ENCODE measurements at regions not wholly inside any gene's neighbourhood (a gene's known extent, or its start where the extent isn't known, plus 50 kb on each side); places are given as distances from the start of the nearest gene placed in this dataset.

GRCh38 chr16:11437069-11437468, 91.8 kb downstream of the RMI2 start:
- H2AFZ ChIP-seq (ENCODE audit: low read length): no peak overlapping the region
- no peak overlapping the region for H3K4me2 ChIP-seq (ENCODE audit: low read depth, low read length)
- ChIA-PET POLR2A (no interaction called here), CTCF (ENCODE audit: low intra/inter-chr PET ratio, low total read pairs) (no interaction called here)
- no peak for TF ChIP-seq DMAP1 (CRISPR knock-in tag; IDR thresholded peaks at IDR 0.05)
- TF ChIP-seq ZNF10 (CRISPR knock-in tag; IDR thresholded peaks at IDR 0.05; ENCODE audit: borderline replicate concordance, low read depth): no peak
- no peak for TF ChIP-seq ARNTL (CRISPR knock-in tag; IDR thresholded peaks at IDR 0.05)
- TF ChIP-seq EEA1 (CRISPR knock-in tag; IDR thresholded peaks at IDR 0.05; ENCODE audit: borderline replicate concordance): no peak
- TF ChIP-seq ZNF501 (CRISPR knock-in tag; IDR thresholded peaks at IDR 0.05): no peak
- no peak for TF ChIP-seq PAX8 (CRISPR knock-in tag; IDR thresholded peaks at IDR 0.05; ENCODE audit: borderline replicate concordance)
- TF ChIP-seq ZNF761 (CRISPR knock-in tag; conservative IDR thresholded peaks at IDR 0.05): no peak
- TF ChIP-seq KLF15 (CRISPR knock-in tag; IDR thresholded peaks at IDR 0.05; ENCODE audit: borderline replicate concordance): no peak
- no peak for TF ChIP-seq ZNF430 (CRISPR knock-in tag; IDR thresholded peaks at IDR 0.05)
- TF ChIP-seq NFATC3 (CRISPR knock-in tag; IDR thresholded peaks at IDR 0.05): no peak
- TF ChIP-seq NFYB (CRISPR knock-in tag; IDR thresholded peaks at IDR 0.05): no peak
- TF ChIP-seq JUN (CRISPR knock-in tag; IDR thresholded peaks at IDR 0.05): no peak
- TF ChIP-seq ZNF234 (CRISPR knock-in tag; conservative IDR thresholded peaks at IDR 0.05): no peak
- no peak for TF ChIP-seq FOXM1 (CRISPR knock-in tag; IDR thresholded peaks at IDR 0.05)
- no peak for TF ChIP-seq ZNF747 (CRISPR knock-in tag; IDR thresholded peaks at IDR 0.05; ENCODE audit: borderline replicate concordance)
- no peak for TF ChIP-seq ZNF841 (CRISPR knock-in tag; IDR thresholded peaks at IDR 0.05; ENCODE audit: borderline replicate concordance)
- no peak for TF ChIP-seq ZNF460 (CRISPR knock-in tag; IDR thresholded peaks at IDR 0.05; ENCODE audit: borderline replicate concordance)
- TF ChIP-seq MYNN (CRISPR knock-in tag; IDR thresholded peaks at IDR 0.05; ENCODE audit: low read depth): no peak
- TF ChIP-seq PHF20 (CRISPR knock-in tag; IDR thresholded peaks at IDR 0.05): no peak
- no peak for TF ChIP-seq ZNF672 (CRISPR knock-in tag; IDR thresholded peaks at IDR 0.05)
- no peaks in the 10 kb centered on the region for H4K20me1 ChIP-seq (ENCODE audit: insufficient read depth, low read length)
- ATAC-seq (no peak), FAIRE-seq (no peak), DNase-seq (ENCODE audit: low spot score) (no peak)
- H3K9me3 ChIP-seq (ENCODE audit: low read length): peaks cover 12% of the 10 kb centered on the region
- H3K27ac ChIP-seq (ENCODE audit: extremely low read length, insufficient read depth, low read length): no peak overlapping the region
- 20% methylated on average over 5 of the region's 5 CpGs for WGBS (ENCODE audit: low lambda C conversion rate)
- H3K4me1 ChIP-seq (ENCODE audit: insufficient read depth, low read length): peaks cover 14% of the 10 kb centered on the region
- no peaks in the 10 kb centered on the region for H3K36me3 ChIP-seq (replicated peaks in 1 of 2; ENCODE audit: control insufficient read depth in 1 of 2, insufficient read depth in 2 of 2, low read length in 2 of 2)
- no peaks in the 10 kb centered on the region for H3K79me2 ChIP-seq (ENCODE audit: insufficient read depth, low read length)
- no peak overlapping the region for H3K4me3 ChIP-seq (replicated peaks in 1 of 3; ENCODE audit: insufficient read depth in 1 of 3, low read depth in 2 of 3, low read length in 3 of 3)
- no TSS peak for BruUV-seq (replicated peaks)
- no peak overlapping the region for H3K9ac ChIP-seq (ENCODE audit: insufficient read depth, low read depth, low read length)
- intact Hi-C loops (cut with micrococcal nuclease; ENCODE audit: unreplicated experiment) (no loop called here), in situ Hi-C loops (cut with HindIII; ENCODE audit: extremely low pct_ligation_motif_present, low pct_unique_long_range_greater_than_20kb) (no loop called here)
- H3K27me3 ChIP-seq (ENCODE audit: control insufficient read depth in 1 of 2, insufficient read depth in 2 of 2, low read length in 2 of 2): peaks cover 2 to 4% of the 10 kb centered on the region in 2 experiments; a peak in 3 of 5 replicates

All from HepG2 (cell line).